ENCODE measurements at regions not wholly inside any gene's neighbourhood (a gene's known extent, or its start where the extent isn't known, plus 50 kb on each side); places are given as distances from the start of the nearest gene placed in this dataset.

GRCh38 chr13:65901723-65902122 lies 1328.4 kb downstream of the PCDH9 start:
- TF ChIP-seq CTCF (IDR thresholded peaks at IDR 0.05; ENCODE audit: low read depth, low read length) (no peak), EZH2phosphoT487 (IDR thresholded peaks at IDR 0.05; ENCODE audit: low read depth) (no peak)
